Omental fat pad (tissue), 3 donors: ENCODE measurements at regions not wholly inside any gene's neighbourhood (a gene's known extent, or its start where the extent isn't known, plus 50 kb on each side); places are given as distances from the start of the nearest gene placed in this dataset.

Experiments used
- ATAC-seq: fragments of 150-250 bp; one replicate; pipeline ENCODE4 v1.9.1; 2016; ENCODE audit warnings: mild to moderate bottlenecking, moderate library complexity; ENCODE audit not compliant: low FRiP score
- DNase-seq: peaks from one replicate; pipeline ENCODE4 v3.0.0-alpha.2; 2019; ENCODE audit warnings: low spot score
- TF ChIP-seq, protein P1 (sequence below), 3 donors: fragments of 450-650 bp; IDR thresholded peaks; one replicate each; pipeline ENCODE4 v1.5.1; 2016 to 2017; ENCODE audit warnings: antibody characterized with exemption in 3 of 3, mild to moderate bottlenecking in 3 of 3, moderate library complexity in 2 of 3

DNA sequence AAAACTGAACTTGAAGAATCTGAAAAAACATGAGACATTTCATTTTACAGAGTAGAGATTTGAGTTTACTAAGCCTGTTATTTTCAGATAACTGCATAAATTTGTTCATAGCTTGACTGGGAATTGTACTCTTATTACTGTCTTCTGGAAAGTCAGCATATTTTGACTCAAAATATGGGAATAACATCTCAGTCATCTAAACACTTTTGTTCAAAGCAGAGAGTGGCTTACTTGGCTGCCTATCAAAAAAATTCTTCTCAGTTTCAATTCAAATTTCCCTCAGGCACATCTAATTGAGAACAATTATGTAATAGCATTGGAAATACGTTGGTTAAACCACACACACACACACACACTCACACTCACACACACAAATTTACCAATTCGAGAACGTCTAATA is 384.6 kb downstream of the ARL4A start:
- no peak for ATAC-seq
- TF ChIP-seq, protein P1, sequence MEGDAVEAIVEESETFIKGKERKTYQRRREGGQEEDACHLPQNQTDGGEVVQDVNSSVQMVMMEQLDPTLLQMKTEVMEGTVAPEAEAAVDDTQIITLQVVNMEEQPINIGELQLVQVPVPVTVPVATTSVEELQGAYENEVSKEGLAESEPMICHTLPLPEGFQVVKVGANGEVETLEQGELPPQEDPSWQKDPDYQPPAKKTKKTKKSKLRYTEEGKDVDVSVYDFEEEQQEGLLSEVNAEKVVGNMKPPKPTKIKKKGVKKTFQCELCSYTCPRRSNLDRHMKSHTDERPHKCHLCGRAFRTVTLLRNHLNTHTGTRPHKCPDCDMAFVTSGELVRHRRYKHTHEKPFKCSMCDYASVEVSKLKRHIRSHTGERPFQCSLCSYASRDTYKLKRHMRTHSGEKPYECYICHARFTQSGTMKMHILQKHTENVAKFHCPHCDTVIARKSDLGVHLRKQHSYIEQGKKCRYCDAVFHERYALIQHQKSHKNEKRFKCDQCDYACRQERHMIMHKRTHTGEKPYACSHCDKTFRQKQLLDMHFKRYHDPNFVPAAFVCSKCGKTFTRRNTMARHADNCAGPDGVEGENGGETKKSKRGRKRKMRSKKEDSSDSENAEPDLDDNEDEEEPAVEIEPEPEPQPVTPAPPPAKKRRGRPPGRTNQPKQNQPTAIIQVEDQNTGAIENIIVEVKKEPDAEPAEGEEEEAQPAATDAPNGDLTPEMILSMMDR (IDR thresholded peaks at IDR 0.05), result no peak
- DNase-seq, result no peak

DNA sequence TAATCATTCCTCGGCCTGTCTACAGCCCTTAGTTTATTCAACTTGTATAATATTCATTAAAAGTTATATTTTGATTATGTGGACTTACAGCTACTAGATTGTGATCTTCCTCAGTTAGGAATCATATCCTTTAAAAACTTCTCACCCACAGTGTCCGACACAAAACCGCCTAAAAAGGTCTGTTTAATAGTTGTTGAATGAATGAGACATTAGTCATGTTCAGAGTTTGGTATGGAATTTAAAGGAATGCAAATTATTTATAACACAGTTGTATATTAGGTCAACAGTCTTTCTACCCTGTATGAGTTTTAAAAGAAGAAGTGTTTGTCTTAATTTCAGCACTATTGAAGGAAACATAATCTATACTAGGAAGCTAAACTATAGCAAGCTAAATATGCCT is 390.0 kb downstream of the ARL4A start:
- DNase-seq (no peak), ATAC-seq (no peak)
- TF ChIP-seq, protein P1 (IDR thresholded peaks at IDR 0.05), result no peak

DNA sequence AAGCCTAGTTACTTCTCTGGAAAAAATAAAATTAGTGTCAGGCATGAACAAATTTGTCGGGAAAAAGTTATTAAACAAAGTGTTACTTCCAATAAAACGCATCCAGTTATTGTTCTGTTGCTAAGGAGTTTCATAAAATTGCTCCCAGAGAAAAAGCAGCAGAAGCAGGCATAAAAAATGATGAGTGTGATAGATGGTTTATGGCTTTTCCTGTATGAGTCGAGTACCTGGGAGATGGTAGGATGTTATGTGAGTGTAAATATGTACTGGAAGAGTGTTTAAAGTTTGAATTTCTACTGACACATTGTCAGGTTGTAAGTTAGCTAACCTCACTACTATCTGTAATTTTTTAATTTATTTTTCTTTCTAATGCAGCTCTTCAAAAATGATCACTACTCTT is 390.7 kb downstream of the ARL4A start:
- ATAC-seq (no peak), DNase-seq (no peak)
- TF ChIP-seq, protein P1 (IDR thresholded peaks at IDR 0.05), result no peak

DNA sequence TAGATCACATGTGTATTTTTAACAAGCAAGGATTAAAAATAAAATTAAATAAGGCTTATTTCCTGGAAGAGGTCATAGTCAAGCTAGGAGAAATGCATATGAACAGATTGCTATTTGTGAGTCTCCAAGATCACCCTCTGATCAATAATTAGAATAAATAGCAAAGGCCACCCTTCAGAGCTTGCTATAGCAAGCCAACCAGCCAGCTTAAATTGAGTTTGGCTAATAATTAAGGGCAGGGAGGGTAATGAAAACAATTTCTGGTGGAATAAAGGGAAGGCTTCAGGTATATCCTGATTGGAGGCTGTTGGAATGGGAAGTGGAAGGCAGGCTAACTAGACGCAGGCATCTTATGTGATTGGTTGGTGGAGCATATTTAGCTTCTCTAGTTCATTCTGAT is 403.5 kb downstream of the ARL4A start:
- TF ChIP-seq, protein P1 (IDR thresholded peaks at IDR 0.05), result no peak
- ATAC-seq (no peak), DNase-seq (no peak)

DNA sequence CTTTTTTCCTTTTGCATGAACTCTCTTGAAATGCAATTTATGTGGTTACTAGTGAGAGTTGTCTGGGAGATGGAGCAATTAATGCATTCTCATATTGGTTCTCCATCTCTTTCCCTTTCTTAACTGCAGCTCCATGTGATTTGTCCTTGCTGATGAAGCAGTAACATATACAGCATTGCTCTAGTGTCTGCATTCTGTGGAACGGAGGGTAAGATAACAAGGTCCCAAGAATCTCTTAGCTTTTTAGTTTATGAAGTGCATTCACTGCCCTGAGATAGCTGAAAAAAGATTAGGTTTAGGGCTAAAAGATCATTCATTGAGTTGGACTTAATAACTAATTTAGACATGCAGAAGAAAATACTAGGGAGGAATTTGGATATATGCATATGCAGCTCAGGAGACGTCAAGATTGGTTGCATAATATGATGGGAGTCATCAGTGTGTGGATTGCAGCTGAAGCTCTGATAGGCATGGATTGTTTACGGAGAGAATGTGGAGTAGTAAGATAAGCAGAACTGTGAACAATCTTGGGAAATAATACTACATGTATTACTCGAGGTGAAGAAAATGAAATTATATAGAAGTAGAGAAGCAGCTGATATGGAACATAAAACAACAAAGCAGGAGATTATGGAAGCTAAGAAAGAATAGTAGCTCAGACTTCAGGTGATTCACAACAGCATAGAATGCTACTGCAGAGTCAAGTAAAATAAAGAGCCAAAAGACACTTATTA is 404.7 kb downstream of the ARL4A start:
- DNase-seq, result no peak
- TF ChIP-seq, protein P1 (IDR thresholded peaks at IDR 0.05), result no peak
- ATAC-seq, result no peak

DNA sequence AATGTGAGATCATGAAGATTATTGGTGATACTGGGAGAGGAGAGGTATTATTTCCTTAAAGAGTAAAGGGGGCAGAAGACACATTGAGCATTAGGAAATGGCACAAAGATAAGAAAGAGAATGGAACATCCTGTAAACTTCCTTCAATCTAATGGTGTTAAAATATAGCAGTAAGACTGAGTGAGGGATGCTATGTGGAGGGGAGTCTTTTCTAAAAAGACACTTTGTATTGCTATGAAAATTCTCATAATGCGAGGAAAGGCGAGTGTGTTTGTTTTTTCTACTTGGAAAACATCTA is 405.2 kb downstream of the ARL4A start:
- TF ChIP-seq, protein P1 (IDR thresholded peaks at IDR 0.05), result no peak
- no peak for DNase-seq
- ATAC-seq, result no peak

DNA sequence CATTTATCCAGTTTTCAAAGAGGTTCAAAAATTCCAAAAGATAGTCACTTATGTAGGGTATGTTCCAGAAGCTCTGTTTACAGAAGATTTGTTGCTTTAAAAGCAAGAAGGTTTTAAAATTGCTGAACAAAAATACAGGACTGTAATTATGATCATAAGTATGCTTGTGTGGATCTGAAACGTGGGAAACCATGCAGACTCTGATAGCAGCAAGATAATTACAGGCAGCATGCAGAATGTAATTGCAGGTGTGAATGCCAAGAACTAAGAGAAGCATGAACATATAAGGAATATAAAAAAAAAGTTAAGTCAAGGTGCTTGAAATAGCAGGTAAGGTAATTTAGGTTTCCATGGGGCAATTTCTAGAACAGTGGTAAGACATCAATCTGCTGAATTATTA is 405.7 kb downstream of the ARL4A start:
- ATAC-seq (no peak), DNase-seq (no peak)
- TF ChIP-seq, protein P1 (IDR thresholded peaks at IDR 0.05), result no peak
